T-helper 22 cell (primary cell): ENCODE measurements at regions not wholly inside any gene's neighbourhood (a gene's known extent, or its start where the extent isn't known, plus 50 kb on each side); places are given as distances from the start of the nearest gene placed in this dataset.

ENCODE experiments used
- DNase-seq: peaks from one replicate; pipeline ENCODE4 v3.0.0-alpha.2; 2020; ENCODE audit warnings: low read depth

DNA sequence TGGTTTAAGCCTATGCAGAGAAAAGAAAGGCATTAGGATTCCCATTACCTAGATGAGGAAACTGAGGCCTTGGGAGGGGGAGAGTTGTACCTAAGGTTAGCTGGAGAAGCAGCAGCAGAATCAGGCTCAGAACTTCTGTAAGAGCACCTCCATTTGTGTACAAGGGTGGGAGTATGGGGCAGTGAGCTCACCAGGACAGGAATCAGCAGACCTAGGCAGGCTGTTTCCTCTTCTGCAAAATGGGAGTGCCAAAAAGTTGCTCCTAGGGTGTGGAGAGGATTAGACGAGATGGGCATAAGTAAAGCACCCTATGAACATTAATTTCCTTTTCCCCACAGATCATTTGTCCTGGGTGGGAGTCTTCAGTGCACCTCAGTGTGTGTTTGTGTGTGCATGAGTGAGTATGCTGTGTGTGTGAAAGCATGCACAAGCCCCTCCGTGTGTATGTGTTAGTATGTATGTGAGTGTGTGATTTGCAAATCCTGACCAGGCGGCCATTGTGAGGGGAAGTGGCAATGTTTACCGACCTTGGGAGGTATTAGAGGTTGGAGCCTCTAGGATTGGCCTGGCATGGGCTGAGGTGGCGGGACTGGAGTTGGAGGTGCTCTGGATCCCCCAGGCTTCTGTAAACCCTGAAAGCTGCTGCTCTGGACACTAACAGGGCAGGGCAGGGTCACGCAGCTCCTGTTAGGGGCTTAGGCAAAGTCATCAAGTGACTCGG, 78.8 kb downstream of the VEGFA start:
- no peak for DNase-seq

DNA sequence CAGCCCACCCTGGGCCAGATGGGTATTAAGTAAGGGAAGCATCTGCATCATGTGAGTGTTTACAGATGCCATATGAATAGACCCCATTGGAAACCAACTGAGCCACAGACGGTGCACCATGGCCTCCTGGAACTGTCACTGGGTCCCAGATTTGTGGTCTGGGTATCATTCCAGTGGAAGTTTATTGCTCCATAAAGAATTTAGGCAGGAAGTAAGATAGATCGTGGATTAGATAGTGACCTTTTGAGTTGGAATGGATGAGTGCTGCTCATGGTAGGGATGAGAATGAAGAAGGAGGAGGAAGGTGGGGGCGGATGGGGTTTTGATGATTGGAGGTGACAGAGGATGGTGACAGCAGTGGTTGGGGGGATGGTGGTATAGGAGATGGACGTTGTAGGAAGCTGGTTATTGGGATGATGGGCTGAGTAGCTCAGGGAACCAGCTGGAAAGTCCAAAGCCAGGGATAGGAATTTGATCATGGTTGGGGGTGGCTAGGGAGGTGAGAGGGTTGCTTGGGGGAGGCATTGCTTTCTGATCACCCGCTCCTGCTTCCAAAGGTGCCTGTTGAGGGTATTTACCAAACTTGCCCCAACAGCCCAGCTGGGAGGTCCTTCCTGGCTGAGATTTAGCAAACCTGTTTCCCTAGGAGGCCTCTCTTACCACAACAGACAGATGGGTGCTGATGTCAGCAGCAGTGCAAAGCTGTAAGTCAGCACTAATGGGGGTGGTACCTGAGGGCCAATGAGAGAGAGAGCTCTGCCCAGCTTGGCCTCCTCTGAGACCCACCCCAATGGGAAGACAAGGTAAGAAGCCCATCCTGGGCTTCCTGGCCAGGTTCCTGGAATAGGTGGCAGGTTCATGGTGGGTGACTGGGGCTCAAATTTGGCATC, 78.0 kb downstream of the VEGFA start:
- no peak for DNase-seq

DNA sequence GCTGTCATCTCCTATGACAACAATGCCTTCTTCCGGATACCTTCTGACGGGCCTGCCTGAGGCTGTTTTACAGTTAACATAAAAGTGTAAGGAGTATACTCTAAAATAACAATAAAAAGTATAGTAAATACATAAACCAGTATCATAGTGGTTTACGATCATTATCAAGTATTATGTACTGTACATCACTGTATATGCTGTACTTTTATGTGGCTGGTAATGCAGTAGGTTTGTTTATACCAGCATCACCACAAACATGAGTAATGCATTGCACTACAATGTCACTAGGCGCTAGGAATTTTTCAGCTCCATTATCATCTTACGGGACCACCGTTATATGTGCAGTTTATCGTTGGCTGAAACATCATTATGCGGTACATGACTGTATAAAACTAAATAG, 76.5 kb downstream of the VEGFA start:
- DNase-seq, result no peak

DNA sequence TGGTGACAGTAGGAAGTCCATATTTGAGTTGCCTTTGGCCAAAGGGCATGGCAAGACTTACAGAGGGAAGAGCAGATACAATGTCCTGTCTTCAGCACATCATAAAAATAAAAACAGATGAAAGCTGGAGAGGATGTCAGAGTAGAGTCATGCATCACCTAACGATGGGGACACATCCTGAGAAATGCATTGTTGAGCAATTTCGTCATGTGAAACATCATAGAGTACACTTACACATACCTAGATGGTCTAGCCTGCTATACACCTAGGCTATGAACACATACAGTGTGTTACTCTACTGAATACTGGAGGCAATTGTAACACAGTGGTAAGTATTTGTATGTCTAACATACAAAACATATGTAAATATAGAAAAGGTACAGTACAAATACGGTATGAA, 75.6 kb downstream of the VEGFA start:
- no peak for DNase-seq

DNA sequence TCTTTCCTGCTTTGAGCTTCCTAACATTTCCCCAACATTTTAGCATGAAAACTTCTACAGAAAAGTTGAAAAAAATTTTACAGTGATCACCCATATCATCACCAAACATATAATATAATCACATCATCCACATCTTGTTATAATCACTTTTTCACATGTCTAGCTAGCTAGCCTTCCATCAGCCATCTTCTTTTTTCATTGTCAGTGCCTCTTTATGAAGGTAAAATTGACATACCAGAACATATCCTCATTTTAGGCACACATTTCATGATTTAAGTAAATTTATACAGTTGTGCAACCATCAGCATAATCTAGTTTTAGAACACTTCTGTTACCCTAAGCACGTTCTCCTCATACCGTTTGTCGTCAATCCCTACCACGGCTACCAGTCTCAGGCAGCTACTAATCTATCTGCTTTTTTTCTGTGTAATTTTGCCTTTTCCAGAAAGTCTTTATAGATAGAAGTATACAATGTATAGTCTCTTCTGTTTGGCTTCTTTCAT, 73.7 kb downstream of the VEGFA start:
- DNase-seq, result no peak

DNA sequence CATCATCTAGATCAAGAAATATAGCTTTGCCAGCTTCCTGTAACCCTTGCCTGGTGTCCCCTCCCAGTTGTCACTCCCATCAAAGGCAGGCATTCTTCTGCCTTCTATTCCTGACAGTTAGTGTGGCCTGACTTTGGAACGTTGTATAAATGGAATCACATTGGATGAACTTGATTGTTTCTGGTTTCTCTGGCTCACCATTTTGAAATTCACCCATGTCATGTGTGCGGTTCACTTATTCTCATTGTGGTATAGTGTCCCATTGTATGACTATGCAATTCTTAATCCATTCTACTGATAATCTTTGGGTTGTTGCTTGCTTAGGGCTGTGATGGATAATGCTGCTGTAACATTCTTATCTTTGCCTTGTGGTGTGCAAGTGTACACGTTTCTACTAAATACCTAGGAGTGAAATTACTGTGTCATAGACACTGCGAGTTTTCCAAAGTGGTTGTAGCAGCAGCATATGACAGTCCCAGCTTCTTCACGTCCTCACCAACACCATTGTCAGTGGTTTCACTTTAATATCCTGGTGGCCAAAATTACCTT, 73.2 kb downstream of the VEGFA start:
- DNase-seq, result no peak

DNA sequence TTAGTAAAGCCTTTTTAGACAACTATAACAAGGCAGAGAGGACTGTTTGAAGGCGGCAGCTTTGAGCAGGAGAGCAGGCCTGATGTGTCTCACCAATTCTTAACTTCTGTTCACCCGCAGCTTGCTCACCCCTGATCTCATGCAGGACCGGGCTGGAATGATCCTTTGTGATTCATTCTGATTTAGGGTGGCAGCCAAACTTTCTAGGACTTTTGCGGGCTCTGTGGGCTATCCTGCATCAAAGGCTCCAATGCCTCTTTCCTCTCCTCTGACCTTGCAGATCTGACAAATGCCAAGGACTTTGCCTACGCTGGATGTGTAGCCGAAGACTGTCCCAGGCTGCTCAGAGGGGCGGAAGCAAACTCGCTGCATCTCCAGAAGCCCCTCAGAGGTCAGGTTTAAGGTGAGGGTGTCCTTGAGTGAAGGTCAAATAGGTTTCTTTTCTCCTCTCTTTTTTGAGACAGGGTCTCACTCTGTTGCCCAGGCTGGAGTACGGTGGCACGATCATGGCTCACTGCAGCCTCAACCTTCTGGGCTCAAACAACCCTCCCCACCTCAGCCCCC, 72.3 kb downstream of the VEGFA start:
- no peak for DNase-seq

DNA sequence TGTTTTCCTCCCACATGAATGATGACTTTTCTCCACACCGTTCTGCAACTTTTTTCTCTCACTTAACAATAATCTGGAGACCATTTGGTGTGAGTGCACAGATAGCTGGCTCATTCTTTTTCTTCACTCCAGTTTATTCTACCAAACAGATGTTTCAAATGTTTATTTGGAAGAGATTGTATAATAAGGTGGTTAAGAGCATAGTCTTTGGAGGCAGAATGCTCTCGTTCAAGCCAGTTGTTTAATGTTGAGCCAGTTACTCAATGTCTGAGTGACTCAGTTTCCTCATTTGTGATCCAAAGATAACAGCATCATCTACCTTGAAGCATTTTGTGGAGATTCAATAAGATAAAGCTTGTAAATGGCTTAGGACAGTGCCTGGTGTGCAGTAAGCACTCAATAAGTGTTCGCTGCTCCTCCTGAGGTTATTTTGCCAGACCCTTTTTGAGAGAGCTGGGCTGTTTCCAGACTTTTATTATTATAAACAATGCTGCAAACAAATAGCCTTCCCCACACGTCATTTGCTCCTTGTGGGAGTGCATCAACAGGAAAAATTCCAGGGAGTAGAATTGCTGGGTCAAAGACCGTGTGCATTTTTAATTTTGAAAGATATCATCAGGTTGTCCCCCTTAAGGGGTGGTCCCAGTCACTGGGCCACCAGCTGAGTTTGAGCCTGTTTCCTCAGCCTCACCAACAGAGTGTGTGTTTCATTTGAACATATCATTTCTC, 70.6 kb downstream of the VEGFA start:
- DNase-seq, result no peak

DNA sequence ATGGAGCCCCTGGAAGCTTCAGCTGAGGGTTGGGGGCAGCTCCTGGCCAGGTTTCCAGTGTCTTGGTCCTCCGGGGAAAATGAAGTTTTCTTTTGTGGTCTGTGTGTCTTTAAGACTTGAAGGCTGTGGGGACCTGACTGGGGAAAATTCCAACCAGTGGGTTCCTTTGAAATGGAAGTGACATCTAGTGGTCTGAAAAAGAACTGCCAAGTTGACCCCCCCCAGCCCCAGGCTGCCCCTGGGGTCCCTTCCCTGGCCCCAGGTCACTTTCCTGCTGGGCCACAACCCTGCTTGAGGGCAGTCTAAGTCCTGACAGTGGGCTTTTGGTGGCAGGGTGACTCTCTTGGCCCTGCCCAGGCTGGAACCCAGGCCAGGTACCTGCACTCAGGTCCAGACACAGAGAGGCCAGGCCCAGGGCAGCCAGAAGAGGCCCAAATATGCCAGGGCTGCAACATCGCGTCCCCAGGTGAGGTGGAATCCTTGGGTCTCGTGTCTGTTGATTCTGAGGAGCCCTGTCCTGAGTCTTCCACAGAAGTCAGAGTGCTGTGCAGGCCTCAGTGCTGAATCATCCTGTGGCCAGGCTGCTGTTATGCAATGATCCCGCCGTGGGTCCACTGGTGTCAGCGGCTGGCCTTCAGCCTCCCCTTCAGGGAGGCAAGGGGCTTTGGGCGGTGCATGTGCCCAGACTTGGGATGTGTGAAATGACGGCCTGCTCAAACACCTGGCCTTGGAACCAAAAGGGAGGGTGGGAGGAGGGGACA, 68.4 kb downstream of the VEGFA start:
- DNase-seq, result no peak

DNA sequence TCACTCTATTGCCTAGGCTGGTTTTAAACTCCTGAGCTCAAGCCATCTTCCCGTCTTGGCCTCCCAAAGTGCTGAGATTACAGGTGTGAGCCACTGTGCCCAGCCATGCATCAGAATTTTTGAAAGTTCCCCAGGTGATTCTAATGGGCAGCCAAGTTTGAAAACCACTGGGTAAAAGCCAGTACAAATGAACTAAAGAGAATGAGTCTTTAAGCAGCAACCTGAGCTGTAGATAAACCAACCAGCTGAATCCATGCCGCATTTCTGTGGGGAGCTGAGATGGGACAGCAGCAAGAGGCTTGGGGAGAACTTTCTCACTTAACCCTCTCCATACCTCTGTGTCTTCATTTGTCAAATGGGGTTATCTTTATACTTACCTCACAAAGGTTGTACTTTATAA, 67.5 kb downstream of the VEGFA start:
- no peak for DNase-seq

DNA sequence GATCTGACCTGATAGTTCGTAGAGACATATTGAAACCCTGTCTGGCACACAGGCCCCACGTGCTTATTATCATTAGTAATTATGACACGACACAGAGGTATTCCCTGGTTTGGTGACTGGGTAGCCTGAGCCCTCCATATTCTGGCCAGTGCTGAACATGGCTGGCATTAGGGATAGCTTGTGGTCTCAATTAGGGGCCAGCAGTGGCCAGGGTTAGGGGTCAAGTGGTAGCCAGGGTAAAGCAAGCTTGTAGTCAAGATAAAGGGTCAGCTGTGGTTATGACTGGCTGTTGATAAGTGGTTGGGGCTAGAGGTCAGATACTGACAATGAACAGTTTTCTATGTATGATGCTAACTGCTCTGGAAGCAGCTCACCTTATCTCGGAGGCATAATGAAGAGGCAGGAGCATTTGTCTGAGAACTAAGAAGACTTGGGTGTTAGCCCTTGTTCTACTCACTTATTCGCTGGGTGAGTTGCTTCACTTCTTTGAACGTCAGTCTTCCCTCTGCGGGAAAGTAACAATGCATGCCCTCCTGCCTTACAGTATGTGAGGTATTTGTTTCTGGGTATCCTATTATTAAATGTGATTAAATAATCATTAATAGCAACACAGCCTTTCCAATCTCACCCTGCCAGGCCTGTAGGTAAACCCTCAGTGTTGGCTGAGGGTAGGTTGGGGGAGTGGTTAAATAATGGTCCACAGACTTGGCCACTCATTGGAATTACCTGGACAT, 66.7 kb downstream of the VEGFA start:
- no peak for DNase-seq
